ENCODE measurements at regions not wholly inside any gene's neighbourhood (a gene's known extent, or its start where the extent isn't known, plus 50 kb on each side); places are given as distances from the start of the nearest gene placed in this dataset.
"Not testable (repeated sequence)": the region's sequence is repeated elsewhere in the genome, so short reads cannot be mapped to it uniquely, and the experiment has no call there.

DNA sequence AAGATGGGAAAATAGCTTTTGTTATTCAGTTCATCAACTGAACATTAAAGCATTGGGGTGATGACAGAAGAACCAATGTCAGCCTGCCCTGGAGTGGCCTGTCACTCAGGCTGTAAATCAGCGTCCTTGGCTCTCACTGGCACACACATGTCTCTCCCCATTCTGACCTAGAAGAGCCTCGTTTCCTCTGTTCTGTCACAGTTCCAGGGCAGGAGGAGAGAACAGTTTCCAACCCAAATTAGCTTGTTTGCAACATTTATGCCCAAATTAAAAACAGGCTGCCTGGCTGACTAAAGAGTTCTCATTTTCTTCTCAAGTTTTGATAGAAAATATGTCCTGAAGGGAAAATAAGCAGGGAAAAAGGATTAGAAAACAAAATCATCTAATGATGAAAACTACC, 520.1 kb downstream of the CHSY3 start:
- no peaks in the 10 kb centered on the region for H3K27me3 ChIP-seq (ENCODE audit: low read depth, low read length)
- no peak overlapping the region for H3K4me3 ChIP-seq (ENCODE audit: low read length)
- H3K36me3 ChIP-seq (replicated peaks; ENCODE audit: low read depth, low read length), result no peaks in the 10 kb centered on the region
- H3K27ac ChIP-seq (ENCODE audit: low read length), result no peak overlapping the region
- H2AFZ ChIP-seq (ENCODE audit: low read depth, low read length), result no peak overlapping the region
- no peaks in the 10 kb centered on the region for H3K79me2 ChIP-seq (ENCODE audit: low read length)
- no peak overlapping the region for H3K9ac ChIP-seq (ENCODE audit: low read length)
- no peaks in the 10 kb centered on the region for H3K4me1 ChIP-seq (ENCODE audit: low read length)
- no peaks in the 10 kb centered on the region for H4K20me1 ChIP-seq (ENCODE audit: insufficient read depth, low read length)
- no peaks in the 10 kb centered on the region for H3K9me3 ChIP-seq (ENCODE audit: insufficient read depth, low read length)
- no peak for TF ChIP-seq EZH2phosphoT487 (IDR thresholded peaks at IDR 0.05; ENCODE audit: low read depth)
- TF ChIP-seq, protein P1, sequence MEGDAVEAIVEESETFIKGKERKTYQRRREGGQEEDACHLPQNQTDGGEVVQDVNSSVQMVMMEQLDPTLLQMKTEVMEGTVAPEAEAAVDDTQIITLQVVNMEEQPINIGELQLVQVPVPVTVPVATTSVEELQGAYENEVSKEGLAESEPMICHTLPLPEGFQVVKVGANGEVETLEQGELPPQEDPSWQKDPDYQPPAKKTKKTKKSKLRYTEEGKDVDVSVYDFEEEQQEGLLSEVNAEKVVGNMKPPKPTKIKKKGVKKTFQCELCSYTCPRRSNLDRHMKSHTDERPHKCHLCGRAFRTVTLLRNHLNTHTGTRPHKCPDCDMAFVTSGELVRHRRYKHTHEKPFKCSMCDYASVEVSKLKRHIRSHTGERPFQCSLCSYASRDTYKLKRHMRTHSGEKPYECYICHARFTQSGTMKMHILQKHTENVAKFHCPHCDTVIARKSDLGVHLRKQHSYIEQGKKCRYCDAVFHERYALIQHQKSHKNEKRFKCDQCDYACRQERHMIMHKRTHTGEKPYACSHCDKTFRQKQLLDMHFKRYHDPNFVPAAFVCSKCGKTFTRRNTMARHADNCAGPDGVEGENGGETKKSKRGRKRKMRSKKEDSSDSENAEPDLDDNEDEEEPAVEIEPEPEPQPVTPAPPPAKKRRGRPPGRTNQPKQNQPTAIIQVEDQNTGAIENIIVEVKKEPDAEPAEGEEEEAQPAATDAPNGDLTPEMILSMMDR (IDR thresholded peaks at IDR 0.05; ENCODE audit: low read depth, low read length), result no peak
- H3K4me2 ChIP-seq (ENCODE audit: low read length), result no peak overlapping the region

DNA sequence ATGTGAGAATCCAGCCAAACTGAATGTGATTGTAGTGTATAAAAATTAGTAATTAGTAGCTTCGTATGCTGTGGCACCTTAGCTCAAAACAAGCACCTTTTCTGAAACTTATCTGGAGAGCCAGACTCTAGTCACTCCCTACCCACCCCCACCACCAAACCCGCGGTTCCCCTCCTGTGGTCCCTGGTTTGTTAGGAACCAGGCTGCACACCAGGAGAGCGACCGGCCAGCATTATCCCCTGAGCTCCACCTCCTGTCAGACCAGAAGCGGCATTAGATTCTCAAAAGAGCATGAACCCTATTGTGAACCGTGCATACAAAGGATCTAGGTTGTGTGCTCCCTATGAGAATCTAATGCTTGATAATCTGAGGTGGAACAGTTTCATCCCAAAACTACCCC, 498.6 kb downstream of the CHSY3 start:
- no peak overlapping the region for H2AFZ ChIP-seq (ENCODE audit: low read depth, low read length)
- H3K36me3 ChIP-seq (replicated peaks; ENCODE audit: low read depth, low read length), result no peaks in the 10 kb centered on the region
- no peaks in the 10 kb centered on the region for H3K27me3 ChIP-seq (ENCODE audit: low read depth, low read length)
- no peaks in the 10 kb centered on the region for H3K9me3 ChIP-seq (ENCODE audit: insufficient read depth, low read length)
- H4K20me1 ChIP-seq (ENCODE audit: insufficient read depth, low read length), result no peaks in the 10 kb centered on the region
- H3K9ac ChIP-seq (ENCODE audit: low read length), result no peak overlapping the region
- H3K27ac ChIP-seq (ENCODE audit: low read length), result no peak overlapping the region
- no peaks in the 10 kb centered on the region for H3K79me2 ChIP-seq (ENCODE audit: low read length)
- H3K4me2 ChIP-seq (ENCODE audit: low read length), result no peak overlapping the region
- H3K4me1 ChIP-seq (ENCODE audit: low read length), result no peaks in the 10 kb centered on the region
- TF ChIP-seq, protein P1 (IDR thresholded peaks at IDR 0.05; ENCODE audit: low read depth, low read length), result no peak
- no peak for TF ChIP-seq EZH2phosphoT487 (IDR thresholded peaks at IDR 0.05; ENCODE audit: low read depth)
- H3K4me3 ChIP-seq (ENCODE audit: low read length), result no peak overlapping the region

DNA sequence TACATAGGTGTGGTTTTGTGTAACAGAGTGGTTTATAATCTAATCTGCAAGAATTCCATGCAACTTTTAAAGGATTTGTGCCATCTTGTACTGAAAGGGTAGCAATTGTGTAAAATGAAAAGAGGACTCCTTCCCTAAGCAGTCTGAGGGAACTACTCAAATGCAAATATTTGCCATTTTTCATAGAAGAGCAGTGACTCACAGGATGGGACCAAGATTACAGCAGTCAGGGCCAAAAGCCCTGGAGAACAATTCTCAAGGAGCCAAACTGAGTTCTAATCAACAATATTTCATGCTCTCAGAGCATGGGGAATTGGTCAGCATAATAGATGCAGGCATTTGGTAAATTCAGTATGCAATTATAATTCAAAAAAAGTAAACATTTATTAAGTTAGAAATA, 495.8 kb downstream of the CHSY3 start:
- Histone ChIP-seq H3K4me1 (ENCODE audit: low read length) (no peaks in the 10 kb centered on the region), H3K9ac (ENCODE audit: low read length) (no peak overlapping the region), H2AFZ (ENCODE audit: low read depth, low read length) (no peak overlapping the region), H4K20me1 (ENCODE audit: insufficient read depth, low read length) (no peaks in the 10 kb centered on the region), H3K9me3 (ENCODE audit: insufficient read depth, low read length) (no peaks in the 10 kb centered on the region), H3K4me3 (ENCODE audit: low read length) (no peak overlapping the region), H3K79me2 (ENCODE audit: low read length) (no peaks in the 10 kb centered on the region), H3K27me3 (ENCODE audit: low read depth, low read length) (no peaks in the 10 kb centered on the region), H3K27ac (ENCODE audit: low read length) (no peak overlapping the region), H3K4me2 (ENCODE audit: low read length) (no peak overlapping the region), H3K36me3 (replicated peaks; ENCODE audit: low read depth, low read length) (no peaks in the 10 kb centered on the region)
- TF ChIP-seq EZH2phosphoT487 (IDR thresholded peaks at IDR 0.05; ENCODE audit: low read depth), result no peak
- TF ChIP-seq, protein P1 (IDR thresholded peaks at IDR 0.05; ENCODE audit: low read depth, low read length), result no peak

DNA sequence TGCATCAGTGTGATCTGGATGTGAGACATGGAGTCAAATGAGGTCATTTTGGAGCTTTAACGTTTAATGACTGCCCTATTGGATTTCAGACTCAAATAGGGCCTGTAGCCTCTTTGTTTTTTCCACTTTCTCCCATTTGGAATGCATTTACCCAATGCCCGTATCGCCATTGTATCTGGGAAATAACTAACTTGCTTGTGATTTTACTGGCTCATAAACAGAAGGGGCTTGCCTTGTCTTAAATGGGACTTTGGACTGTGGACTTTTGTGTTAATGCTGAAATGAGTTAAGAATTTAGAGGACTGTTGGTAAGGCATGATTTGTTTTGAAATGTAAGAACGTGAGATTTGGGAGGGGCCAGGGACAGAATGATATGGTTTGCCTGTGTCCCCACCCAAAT, 494.6 kb downstream of the CHSY3 start:
- no peaks in the 10 kb centered on the region for H4K20me1 ChIP-seq (ENCODE audit: insufficient read depth, low read length)
- no peak overlapping the region for H3K4me3 ChIP-seq (ENCODE audit: low read length)
- TF ChIP-seq EZH2phosphoT487 (IDR thresholded peaks at IDR 0.05; ENCODE audit: low read depth), result no peak
- TF ChIP-seq, protein P1 (IDR thresholded peaks at IDR 0.05; ENCODE audit: low read depth, low read length), result no peak
- H3K79me2 ChIP-seq (ENCODE audit: low read length), result no peaks in the 10 kb centered on the region
- H3K27me3 ChIP-seq (ENCODE audit: low read depth, low read length), result no peaks in the 10 kb centered on the region
- H3K4me2 ChIP-seq (ENCODE audit: low read length), result no peak overlapping the region
- H3K9ac ChIP-seq (ENCODE audit: low read length), result no peak overlapping the region
- no peak overlapping the region for H3K27ac ChIP-seq (ENCODE audit: low read length)
- H3K36me3 ChIP-seq (replicated peaks; ENCODE audit: low read depth, low read length), result no peaks in the 10 kb centered on the region
- no peaks in the 10 kb centered on the region for H3K4me1 ChIP-seq (ENCODE audit: low read length)
- no peaks in the 10 kb centered on the region for H3K9me3 ChIP-seq (ENCODE audit: insufficient read depth, low read length)
- no peak overlapping the region for H2AFZ ChIP-seq (ENCODE audit: low read depth, low read length)

DNA sequence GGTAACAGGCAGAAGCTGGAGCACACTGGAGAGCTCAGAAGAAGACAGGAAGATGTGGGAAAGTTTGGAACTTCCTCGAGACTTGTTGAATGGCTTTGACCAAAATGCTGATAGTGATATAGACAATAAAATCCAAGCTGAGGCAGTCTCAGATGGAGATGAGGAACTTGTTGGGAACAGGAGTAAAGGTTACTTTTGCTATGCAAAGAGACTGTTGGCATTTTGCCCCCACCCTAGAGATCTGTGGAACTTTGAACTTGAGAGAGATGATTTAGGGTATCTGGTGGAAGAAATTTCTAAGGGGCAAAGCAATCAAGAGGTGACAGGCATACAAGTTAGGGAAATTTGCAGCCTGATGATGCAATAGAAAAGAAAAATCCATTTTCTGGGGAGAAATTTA, 493.5 kb downstream of the CHSY3 start:
- H3K4me3 ChIP-seq (ENCODE audit: low read length); H2AFZ ChIP-seq (ENCODE audit: low read depth, low read length); H3K79me2 ChIP-seq (ENCODE audit: low read length); H3K4me2 ChIP-seq (ENCODE audit: low read length); H3K27me3 ChIP-seq (ENCODE audit: low read depth, low read length); H4K20me1 ChIP-seq (ENCODE audit: insufficient read depth, low read length); H3K9me3 ChIP-seq (ENCODE audit: insufficient read depth, low read length); H3K27ac ChIP-seq (ENCODE audit: low read length); H3K36me3 ChIP-seq (replicated peaks; ENCODE audit: low read depth, low read length); H3K4me1 ChIP-seq (ENCODE audit: low read length); H3K9ac ChIP-seq (ENCODE audit: low read length): not testable (repeated sequence)
